NCI-H2029 treated with DMSO at 0.1 percent for 48 hours (cell line): ENCODE measurements at regions not wholly inside any gene's neighbourhood (a gene's known extent, or its start where the extent isn't known, plus 50 kb on each side); places are given as distances from the start of the nearest gene placed in this dataset.
"Not testable (repeated sequence)": the region's sequence is repeated elsewhere in the genome, so short reads cannot be mapped to it uniquely, and the experiment has no call there.

Source experiments
- DNase-seq: peaks from one replicate; lab custom pipeline; 2025; lab: John Stamatoyannopoulos, UW

DNA sequence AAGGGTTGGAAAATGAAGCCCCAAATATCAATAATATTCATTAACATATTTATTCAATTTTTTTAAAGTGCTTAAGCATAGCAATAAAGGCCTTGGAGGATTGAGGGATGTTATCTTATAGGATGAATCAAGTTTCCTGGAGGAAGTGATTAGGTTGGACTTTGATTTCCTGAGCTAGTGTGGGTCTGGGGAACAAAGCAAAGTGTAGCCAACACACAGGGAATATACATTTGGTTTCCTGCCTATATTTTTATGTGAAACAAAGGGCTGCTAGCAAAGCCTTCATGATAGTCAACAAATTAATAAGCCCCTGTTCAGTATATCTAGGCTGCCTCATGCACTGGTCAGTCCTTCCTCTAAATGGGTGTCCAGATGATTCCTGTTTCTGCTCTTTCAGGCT, 261.1 kb upstream of the IL12A start:
- DNase-seq: no peak

DNA sequence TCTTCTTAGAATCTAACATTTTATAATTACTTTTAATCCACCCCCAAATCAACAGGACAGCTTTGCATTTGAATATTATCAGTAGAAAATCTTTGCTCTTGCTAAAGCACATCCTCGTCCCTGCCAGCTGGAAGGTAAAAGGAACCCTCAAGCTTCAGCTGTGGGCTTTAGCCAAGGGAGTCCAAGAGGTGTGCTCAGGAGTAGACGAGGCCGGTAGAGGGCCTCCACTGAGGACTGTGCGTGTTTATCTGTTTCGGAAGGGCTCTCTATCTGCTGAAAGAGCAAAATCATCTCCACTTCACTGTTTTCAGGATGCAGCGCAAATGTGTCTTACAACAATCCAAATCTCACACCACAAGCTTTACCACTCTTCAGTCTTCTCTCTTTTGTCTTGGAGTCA, 257.4 kb upstream of the IL12A start:
- DNase-seq: no peak

DNA sequence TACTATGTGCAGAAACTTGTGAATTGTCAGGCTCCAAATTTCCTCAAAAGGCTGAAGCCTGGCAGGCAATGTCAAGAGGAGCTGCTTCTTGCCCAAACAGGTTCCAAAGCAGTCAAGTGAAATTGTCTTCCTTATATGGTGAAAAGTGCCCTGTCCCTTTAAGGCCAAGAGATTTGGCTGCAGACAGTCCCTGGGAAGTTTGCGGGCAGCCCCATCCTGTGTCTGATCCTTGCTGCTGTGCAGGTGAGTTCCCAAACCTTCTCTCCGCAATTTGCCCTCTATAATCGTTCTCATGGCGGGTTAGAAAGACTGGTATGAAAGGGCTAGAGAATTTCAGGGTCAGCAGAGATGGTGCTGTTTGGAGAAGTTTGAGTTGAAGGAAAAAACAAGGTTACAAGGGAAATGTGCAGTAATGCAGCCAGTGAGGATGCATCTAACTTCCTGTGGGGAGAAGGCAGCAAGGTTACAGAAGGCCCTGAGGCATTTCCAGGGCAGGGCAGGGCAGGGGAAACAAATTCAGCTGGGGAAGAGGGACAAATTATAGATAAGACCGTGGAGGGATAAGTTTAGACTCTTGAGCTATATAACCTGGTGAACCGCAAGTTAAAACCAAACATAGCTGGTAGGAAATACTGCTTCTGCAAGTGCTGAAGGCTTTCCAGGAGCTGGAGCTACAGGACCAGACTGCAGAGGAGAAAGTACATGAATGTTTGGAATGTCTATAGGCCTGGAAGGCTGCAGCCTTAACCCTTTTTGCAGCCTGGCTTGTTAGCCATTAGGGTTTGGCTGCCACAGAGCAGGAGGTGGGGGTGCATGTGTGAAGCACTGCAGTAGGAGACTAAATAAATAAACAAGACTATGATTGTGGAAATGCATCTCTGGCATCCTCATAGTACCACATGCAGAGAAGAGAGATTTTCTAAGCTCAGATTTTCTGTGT, 256.2 kb upstream of the IL12A start:
- DNase-seq: no peak

- no peak for DNase-seq
Measured at GRCh38 chr3:159733194-159733860, 255.3 kb upstream of the IL12A start.

DNA sequence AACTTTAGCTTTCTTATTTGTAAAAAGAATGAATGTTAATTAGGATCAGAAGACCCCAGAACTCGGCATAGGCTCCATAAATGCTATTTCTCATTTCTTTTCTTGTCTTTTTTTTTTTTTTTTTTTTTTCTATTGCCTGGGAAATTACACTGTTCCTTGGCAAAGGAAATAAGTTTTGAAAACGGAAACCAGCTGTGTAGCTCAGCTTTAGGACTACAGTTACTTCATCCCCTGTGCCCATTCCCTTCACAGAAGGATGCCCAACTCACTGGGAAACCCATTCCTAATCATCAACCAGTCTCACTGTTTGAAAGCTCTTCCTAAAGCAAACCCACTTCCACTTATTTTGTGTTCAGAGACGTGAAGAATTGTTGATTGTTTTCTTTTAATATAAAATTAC, 254.0 kb upstream of the IL12A start:
- no peak for DNase-seq

DNA sequence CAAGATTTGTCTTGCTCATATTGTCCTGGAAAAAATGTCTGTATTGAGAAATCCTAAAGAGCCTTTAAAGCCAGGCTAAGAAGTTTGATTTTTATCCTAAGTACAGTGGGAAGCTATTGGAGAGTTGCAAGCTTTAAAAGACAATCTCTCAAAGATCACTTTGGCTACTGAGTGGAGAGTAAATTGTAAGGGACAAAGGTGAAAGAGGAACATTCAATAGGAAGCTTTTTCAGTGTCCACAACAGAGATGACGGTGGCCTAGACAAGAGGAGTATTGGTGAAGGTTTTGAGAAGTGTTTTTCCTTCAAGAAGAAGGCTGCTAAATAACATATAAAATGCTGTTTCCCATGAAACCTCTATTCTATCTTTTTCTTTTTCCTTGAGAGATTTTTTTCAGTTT, 249.5 kb upstream of the IL12A start:
- no peak for DNase-seq

DNA sequence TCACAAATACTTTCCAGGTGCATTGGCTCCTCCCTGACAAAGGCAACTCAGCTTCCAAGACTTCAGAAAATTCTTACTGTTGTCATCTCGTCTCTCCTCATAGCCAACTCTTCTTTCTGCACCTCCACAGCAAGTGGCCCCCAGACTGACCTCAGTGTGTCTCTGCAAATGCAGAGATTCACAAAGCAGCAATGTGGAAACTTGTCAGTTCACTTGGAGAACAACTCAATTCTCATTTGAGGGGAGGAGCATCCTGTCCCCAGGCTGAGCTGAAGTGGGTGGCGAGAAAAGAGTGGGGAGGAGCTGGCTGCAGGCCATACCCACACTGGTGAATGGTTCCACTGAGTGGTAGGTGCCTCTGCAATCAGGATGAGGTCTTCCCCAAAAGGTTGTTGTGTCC, 248.7 kb upstream of the IL12A start:
- no peak for DNase-seq

GRCh38 chr3:159741281-159741680, 247.4 kb upstream of the IL12A start:
- DNase-seq: no peak

- DNase-seq: no peak
Measured at GRCh38 chr3:159748425-159748824, 240.2 kb upstream of the IL12A start.

GRCh38 chr3:159749406-159749805, 239.2 kb upstream of the IL12A start:
- DNase-seq: no peak

DNA sequence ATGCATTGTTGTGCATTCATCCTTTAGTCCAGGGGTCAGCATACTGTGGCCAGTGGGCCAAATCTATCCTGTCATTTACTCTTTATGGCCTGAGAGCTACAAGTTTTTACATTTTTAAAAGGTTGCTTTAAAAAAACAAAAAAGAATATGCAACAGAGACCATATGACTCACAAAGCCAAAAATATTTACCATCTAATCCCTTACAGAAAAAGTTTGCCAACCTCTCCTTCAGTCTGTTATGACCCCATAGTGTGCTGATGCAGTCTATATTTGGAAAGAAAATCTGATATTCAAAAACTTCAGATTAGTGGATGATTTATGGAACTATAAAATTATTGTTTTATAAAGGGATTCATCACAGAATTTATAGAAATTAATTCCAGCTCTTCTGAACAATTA, 237.5 kb upstream of the IL12A start:
- DNase-seq: no peak

- no peak for DNase-seq
Measured at GRCh38 chr3:159751752-159752151, 236.9 kb upstream of the IL12A start.

GRCh38 chr3:159756279-159757207, 232.1 kb upstream of the IL12A start:
- not testable (repeated sequence) for DNase-seq

GRCh38 chr3:159757341-159758060, 231.1 kb upstream of the IL12A start:
- no peak for DNase-seq

- DNase-seq: no peak
Measured at GRCh38 chr3:159760046-159760445, 228.6 kb upstream of the IL12A start.

DNA sequence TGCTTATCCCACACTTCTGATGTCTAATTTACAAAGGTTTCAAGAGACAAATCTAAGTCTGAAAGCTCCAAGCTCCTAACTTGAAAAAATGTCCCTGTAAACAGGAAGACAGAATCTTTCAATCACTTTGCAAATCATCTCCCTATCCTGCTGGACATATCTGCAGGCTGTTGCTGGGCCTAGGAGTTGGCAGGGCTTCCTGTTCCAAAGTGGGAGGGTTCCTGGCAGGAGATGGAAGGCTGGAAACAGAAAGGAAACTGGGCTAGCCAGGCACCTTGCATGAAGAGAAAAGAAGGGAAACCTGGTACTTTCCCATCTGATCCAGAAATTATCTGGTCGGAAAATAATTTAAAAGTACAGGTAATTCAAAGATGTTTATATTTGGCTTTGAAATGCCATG, 227.3 kb upstream of the IL12A start:
- DNase-seq: no peak

DNA sequence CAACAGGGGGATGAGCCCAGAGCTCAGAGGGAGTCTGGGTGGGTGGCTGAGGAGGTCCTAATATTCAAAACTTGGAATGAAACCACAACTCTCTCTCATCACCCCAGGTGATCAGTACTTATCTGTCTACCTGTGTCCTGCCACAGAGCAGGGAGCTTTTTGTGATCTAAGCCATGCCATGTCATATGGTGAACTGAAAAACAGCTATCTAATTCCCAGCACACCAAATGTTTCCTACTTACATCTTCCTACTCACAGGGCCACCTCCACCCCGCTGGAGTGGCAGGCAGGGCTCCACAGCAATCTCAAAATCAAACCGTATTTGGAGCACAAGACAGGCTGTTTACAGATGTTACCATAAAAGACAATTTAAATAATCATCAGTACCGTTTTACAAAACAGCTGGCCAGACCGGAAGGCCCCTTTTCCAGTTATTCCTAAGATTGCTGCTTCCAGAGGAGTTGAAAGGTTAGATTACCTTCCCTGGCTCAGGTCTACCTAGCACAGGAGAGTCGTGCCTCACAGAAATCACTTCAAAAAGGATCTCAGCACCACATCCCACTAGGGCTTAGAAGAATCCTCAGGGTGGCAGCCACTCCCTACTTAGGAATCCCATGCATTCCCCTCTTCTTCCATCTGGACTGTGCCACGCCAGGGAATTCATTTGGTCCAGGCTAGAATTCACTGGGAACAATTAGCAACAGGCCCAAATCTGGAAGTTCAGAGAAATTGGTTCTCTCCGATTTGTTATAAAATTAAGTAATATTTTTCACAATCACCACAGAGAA, 226.6 kb upstream of the IL12A start:
- DNase-seq: no peak

- no peak for DNase-seq
Measured at GRCh38 chr3:159763011-159763601, 225.5 kb upstream of the IL12A start.

DNA sequence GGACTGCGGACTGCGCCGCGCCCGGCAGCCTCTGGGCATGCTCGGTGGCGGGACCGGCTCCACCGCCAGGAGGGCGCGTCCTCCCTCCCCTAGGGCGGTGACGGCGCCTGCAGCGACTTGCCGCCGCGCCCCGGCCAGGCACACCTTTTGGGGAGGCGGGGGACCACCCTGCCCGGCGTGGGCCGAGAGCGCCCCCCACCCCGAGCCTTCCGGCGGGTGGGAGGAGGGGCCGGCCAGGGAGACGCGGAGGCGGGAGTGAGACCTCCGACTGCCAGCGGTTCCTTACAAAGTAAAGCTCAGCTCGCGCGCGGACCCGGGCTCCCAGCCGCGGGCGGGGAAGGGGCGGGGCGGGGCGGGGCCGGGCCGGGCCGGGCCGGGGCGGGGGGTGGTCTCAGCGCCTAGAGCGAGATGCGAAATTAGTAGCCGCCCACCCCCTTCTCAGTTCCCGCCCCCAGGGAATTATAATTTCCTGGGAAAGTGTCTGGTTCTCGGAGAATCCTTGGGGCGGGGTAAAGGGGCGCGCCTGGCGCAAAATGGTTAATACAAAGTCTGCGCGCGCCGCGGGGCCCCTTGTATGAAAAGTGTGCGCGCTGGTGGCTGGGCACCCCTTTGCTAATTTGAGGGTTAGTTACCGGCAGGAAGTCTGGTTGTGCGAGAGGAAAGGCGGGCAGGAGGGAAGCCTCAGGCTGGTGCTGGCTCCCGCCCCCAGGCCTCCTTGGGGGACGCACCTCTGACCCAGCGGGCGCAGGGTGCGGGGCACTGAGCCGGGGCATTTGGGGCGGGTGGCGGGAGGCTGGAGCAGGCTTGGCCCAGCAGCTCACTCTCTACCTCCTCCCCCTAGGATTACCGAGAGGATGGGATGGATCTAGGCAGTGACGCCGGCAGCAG, 224.8 kb upstream of the IL12A start:
- no peak for DNase-seq
